Keratinocyte (primary cell): ENCODE measurements at regions not wholly inside any gene's neighbourhood (a gene's known extent, or its start where the extent isn't known, plus 50 kb on each side); places are given as distances from the start of the nearest gene placed in this dataset.

Experiments
- EZH2 ChIP-seq: IDR thresholded peaks from one replicate; pipeline ENCODE4 v1.6.1; 2012; ENCODE audit warnings: inconsistent platforms, mild to moderate bottlenecking, low read length, moderate library complexity
- TF ChIP-seq, protein P1 (sequence below), 3 experiments: IDR thresholded peaks in 1 of 3; conservative IDR thresholded peaks in 1 of 3; optimal IDR thresholded peaks in 1 of 3; 2 replicates in 2 of 3; 3 replicates in 1 of 3; pipeline versions ENCODE3 to v1.5.1; 2011; ENCODE audit warnings: low read length in 3 of 3, mild to moderate bottlenecking in 3 of 3, moderate library complexity in 2 of 3, control low read depth in 1 of 3, inconsistent platforms in 1 of 3; ENCODE audit not compliant: insufficient read depth in 2 of 3; ENCODE audit errors: extremely low read depth in 1 of 3

DNA sequence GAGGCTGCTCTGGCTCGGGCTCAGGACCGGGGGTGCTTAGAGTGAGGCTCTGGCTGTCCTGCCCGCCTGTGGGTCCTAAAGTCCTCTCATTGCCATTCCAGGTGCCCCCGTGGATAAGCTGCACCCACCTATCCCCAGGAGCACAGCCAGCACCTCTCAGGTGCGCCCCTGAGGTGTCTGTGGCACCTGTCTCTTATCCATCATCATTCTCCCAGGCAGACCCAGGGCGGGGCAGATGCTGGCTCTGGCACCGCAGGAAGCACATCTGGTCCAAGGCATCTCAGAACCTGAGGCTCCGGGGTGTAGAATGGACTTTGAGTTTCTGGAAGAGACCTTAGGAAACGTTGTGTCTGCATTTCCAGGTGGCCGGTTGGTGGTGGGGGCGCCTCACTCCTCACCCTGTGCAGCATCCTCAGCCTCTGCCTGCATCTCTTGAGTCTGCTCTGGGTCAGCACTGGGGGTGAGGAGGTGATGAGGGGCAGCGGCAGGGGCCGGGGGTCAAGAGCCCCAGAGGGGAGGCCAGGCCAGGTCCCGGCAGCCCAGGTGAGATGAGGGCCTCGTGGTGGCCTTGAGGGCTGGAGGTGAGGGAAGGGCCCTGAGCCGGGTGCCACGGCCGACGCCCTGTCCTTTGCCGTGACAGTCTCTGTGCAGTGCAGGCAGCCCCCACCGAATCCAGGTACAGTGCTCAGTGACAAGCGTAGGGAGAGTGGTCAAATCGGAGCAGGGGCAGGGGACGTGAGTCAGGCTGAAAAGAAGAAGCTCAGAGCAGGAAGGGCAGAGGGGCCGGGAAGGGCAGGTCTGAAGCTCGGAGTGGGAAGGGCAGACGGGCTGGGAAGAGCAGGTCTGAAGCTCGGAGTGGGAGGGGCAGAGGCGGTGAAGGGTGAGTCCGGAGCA lies 173.5 kb downstream of the NPIPB11 start:
- TF ChIP-seq, protein P1, sequence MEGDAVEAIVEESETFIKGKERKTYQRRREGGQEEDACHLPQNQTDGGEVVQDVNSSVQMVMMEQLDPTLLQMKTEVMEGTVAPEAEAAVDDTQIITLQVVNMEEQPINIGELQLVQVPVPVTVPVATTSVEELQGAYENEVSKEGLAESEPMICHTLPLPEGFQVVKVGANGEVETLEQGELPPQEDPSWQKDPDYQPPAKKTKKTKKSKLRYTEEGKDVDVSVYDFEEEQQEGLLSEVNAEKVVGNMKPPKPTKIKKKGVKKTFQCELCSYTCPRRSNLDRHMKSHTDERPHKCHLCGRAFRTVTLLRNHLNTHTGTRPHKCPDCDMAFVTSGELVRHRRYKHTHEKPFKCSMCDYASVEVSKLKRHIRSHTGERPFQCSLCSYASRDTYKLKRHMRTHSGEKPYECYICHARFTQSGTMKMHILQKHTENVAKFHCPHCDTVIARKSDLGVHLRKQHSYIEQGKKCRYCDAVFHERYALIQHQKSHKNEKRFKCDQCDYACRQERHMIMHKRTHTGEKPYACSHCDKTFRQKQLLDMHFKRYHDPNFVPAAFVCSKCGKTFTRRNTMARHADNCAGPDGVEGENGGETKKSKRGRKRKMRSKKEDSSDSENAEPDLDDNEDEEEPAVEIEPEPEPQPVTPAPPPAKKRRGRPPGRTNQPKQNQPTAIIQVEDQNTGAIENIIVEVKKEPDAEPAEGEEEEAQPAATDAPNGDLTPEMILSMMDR (optimal IDR thresholded peaks at IDR 0.05 in 1 of 3, IDR thresholded peaks at IDR 0.05 in 1 of 3, conservative IDR thresholded peaks at IDR 0.05 in 1 of 3; ENCODE audit: extremely low read depth in 1 of 3, insufficient read depth in 2 of 3, low read length in 3 of 3), result no peak
- TF ChIP-seq EZH2, result no peak
